Stimulated activated CD4-positive, alpha-beta T cell treated with anti-CD3 and anti-CD28 coated beads, Interleukin-2, amount 100 ng/mL, for 24 hours (primary cell): ENCODE measurements at regions not wholly inside any gene's neighbourhood (a gene's known extent, or its start where the extent isn't known, plus 50 kb on each side); places are given as distances from the start of the nearest gene placed in this dataset.
"Not testable (repeated sequence)": the region's sequence is repeated elsewhere in the genome, so short reads cannot be mapped to it uniquely, and the experiment has no call there.

ENCODE experiments used
- DNase-seq, 2 donors: peaks; one replicate each; pipeline ENCODE4 v3.0.0-alpha.2; 2020

DNA sequence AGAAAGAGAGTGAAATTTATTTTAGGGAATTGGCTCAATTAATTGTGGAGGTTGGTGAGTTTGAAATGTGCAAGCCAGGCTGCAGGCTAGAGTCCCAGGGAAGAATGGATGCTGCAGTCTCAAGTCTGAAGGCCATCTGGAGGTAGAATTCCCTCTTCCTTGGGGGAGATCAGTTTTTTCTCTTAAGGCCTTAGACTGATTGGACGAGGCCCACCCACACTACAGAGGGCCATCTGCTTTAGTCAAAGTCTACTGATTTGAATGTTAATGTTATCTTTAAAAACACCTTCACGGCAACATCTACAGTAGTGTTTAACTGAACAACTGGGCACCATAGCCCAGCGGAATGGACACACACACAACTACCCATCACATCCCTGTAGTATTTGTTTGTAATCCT, 245.9 kb upstream of the IRF2BP2 start:
- DNase-seq: no peak

DNA sequence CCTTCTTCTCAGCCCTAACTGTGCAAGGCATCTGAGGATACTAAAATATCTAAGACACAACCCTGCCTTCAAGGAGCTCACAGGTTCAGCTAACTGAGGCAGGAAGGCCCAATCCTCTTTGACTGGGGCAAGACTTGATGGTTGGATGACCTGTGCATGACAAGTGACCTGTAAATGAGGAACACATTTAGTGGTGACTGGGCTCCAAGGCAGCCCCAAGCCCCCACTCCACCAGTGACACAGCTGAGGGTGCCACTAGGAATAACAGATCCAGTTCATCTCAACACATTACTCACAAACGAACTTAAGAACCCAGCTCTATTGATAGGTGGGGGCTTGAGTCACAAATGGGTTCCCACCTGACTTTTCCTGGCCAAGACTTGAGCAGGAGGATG, 244.7 kb upstream of the IRF2BP2 start:
- no peak for DNase-seq

DNA sequence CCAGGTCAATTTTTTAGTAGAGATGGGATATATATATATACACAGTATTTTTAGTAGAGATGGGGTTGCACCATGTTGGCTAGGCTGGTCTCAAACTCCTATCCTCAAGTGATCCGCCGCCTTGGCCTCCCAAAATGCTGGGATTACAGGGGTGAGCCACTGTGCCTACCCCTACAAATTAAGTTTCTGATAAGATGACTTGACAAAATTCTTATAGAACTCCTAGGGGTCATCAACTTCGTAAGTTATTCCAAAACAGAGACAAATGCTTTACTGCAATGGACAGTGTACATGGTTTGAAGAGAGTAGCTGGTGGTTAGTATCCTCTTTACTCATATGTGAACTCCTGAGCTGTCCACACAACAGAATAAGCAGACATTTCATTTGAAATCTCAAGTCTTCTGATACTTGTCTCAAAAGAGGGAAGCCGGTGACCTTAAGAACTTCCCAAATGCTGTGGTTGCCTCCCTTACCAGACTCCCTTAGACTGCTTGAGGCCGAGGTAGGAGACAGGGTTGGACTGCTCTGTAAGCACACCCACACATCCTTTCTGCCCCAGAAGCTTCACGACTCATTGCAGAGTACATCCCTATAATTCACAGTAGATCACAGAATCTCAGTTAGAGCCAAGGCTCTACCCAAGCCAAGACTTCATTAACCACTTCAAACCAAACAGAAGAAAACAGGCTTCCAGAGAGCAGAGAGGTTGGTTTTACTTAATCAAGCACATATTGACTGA, 244.1 kb upstream of the IRF2BP2 start:
- DNase-seq: no peak

DNA sequence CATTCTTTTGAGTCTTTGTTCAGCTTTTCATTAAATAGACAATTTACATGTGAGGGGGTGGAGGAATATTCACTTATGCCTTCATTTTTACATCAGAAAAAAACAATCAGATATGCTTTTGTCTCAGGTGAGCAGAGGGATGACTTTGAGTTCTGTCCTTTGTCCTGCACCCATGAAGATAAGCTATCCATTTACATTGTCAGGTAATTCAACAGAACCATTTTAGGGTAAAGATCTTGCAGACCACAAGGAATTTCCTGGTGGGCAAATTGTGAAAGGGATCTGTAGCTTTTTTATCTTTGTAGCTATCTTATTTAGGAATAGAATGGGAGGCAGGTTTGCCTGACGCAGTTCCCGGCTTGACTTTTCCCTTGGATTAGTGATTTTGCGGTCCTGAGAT, 242.7 kb upstream of the IRF2BP2 start:
- DNase-seq: no peak

DNA sequence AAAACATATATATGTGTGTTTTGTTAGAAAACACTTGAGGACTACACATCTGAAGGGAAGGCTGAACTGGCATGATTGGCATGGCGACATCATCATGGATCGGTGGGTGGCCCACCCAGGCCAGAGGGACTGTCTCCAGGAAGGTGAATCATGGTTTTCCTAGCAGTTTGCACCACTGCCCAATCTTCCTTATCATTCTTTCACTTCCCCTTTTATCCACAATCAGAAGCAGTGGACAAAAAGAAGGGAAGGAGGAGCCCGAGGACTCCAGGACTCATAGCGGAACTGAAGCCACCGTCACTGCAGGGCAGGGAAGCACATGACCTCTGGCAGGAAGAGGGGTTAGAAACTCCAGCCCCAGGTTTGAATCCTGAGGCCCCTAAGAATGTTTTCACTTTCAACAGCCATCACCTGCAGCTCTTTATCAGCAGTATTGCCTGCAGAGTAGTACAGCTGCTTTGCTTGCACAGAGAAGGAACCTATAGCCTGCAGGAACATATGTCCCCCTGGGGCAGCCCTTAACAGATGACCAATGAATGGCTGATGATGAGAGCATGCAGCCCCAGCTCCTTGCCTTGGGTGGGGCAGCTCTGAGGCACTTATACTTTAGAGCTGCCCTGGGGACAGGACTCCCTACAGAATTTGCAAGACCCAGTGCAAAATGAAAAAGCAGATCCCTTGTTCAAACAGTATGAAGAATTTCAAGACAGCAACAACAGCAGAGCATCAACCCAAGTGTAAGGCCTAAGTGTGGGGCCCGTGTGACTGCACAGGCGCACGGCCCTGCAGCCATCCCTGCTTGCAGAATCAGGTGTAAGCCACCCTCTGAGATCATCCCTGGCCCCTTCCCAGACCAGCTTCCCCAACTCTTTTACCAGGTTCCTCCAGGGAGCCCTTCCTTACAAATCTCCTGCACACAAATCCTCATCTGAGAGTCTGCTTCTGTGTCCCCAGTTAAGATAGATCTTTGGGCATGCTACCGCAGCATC, 241.8 kb upstream of the IRF2BP2 start:
- no peak for DNase-seq

DNA sequence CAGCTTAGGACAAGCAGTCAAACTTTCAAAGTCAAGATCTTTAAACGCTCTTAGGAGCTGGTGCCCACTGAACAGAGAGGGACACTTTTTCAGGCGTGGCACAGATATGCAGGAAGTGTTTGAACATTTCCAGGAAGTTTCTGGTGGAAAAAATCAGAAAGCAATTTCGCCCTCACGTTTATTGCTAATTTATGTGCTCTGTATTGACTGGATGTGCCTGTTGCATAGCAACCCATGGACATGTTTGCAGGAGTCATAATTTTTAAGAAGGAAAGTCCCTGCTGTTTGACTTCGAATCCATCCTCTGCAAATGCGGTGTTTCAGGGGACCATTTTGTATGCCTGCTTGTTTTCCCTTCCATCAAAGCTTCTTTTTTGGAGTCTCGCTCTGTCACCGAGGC, 239.9 kb upstream of the IRF2BP2 start:
- DNase-seq: no peak

DNA sequence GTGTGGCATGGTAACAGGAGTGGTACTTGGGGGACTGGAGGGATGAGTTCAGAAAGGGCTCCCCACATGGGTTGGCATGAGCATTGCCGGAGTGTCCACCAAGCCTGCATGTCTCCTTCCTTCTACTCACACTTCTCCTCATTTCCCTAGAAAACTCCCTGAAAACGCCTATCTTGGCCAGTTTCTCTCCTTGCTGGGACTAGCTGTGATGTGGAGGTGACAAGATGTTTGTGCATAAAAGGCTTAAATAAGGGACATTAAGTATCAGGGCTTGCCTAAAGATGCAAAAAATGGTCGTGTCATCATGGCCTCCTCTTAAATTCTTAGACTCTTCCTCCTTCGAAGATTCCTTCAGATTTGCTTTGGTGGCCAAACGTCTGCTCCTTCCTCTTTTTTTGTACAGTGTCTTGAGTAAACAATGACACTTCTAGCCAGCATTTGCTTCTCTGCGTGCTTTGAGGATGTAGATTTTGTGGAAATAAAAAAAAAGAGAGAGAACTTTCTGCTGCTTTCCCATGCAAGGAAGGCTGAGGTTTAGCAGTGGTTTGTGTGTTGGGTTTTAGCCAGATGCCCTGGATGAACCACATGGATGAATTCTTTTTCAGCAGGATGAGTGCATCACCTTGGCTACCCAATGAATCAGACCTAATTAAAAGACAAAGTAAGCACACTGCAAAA, 239.1 kb upstream of the IRF2BP2 start:
- no peak for DNase-seq

DNA sequence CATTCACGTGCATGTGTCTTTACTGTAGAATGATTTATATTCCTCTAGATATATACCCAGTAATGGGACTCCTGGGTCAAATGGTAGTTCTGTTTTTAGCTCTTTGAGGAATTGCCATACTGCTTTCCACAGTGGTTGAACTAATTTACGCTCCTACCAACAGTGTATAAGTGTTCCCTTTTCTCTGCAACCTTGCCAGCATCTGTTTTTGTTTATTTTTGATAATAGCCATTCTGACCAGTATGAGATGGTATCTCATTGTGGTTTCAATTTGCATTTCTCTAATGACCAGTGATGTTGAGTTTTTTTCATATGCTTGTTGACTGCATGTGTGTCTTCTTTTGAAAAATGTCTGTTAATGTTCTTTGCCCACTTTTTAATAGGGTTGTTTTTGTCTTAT, 236.8 kb upstream of the IRF2BP2 start:
- DNase-seq: not testable (repeated sequence)

DNA sequence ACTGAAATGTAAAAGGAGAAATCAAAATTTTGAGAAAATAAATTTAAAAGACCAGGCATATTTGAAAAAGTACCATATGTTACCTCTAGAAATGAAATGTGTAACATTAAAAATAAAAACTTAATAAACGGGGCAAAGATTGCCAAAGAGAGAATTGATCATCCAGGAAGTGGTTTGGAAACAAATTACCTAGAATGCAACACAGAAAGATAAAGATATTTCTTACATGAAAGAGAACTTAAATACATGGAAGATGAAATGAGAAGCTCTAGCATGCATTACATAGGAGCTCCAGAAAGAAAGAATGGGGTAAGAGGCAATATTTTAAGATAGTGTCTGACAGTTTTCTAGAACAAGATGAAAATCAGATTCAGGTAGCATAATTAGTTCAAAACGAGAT, 235.9 kb upstream of the IRF2BP2 start:
- no peak for DNase-seq

DNA sequence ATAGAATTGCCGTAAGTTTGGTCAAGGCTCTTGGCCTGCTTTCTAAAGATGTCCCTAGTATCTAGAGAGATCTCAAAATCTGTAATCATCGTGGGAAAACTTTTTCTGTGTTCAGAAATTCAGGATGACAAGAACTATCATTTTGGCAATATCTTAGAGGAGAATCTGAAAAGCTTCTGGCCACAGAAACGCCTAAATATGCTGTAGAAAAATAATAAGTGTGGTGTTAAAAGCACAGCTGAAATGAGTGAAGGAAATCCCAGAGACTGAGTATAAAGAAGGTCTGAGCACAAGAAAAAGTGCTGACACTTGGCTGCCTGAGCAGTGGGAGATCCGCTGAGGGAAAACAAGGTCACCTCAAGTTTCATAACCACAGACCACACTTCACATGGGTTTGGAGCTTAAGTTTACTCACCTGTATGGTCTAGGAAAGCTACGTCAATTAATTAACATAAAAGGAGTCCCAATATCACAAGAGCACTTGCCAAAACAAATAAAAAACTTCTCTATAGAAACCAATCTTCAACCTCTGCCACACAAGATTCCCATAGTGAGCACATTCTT, 235.2 kb upstream of the IRF2BP2 start:
- DNase-seq: peak; percentile 34 to 42

DNA sequence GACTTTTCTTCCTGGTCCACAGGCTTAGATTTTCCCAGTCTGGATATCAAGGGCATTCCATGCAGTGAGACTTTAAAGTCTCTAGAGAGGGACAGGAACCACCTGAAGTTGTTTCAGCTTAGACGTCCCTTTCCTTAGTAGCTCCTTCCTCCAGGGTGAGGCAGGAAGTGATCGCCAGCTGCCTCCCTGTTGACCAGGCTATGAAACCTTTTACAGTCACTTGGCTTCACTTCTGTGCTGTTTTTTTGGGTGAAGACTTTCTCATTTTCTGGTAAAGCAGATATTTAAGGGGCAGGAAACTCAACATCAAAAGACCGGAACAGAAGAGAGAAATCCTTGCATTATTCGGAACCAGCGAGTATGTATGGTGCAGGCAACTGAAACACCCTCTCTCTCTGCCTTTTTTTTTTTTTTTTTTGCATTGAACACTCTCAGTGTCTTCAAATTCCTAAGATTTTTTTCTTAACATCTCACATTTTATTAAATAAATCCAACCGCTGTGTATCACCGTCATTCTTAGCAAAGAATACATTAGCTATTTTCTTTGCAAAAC, 234.6 kb upstream of the IRF2BP2 start:
- no peak for DNase-seq

DNA sequence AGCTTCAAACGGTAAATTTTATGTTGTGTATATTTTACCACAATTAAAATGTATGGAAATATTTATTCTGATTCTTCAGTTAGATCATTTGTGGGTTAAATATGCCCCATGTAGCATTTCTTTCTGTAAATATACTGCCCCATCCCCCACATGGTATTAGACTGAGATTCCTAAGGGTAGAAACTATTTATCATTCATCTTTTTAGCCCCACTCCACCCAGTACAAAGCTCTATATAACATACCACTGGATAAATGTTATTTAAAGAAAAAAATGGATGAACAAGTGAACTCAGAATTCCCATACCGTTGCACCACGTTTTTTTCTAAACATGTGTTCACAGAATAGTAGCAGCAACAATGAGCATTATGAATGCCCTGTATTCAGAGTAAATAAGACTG, 234.0 kb upstream of the IRF2BP2 start:
- no peak for DNase-seq

DNA sequence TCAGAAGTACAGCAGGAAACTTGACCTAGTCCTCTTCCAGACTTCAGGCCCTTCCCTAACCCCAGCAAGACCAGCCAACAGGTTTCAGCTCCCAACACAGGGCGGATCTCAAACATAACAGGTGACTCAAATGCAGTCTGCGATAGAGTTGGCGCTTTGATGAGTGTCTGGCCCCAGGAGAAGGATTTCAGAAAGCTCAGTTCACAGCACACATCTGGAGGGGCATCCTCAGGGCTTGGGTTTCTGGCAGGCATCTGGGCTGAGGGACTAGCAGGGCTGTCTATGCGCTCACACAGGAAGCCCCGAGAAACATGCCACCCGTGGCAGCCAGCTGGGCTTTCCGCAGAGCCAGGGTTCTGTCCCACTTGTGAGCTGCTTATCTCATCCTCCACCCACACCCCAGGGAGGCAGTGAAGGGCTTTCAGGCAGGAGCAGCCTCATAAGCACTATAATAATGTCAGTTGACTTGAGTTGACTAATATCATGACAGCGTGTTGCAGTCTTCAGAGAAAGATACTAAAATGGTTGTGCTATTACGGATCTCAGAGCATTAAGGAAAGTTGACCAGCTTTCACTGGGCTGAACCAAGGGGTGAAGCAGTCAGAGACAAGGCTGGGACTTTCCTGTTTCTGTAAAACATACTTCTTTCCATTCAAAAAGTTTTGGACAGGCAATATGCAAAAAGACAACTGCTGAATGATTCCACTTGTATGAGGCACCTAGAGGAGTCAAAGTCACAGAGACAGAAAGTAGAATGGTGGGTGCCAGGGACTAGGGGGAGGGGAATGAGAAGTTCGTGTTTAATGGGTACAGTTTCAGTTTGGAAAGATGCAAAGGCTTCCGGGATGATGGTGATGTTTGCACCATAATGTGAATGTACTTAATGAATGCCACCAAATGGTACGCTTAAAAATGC, 233.0 kb upstream of the IRF2BP2 start:
- DNase-seq: peak; percentile 81 to 84

DNA sequence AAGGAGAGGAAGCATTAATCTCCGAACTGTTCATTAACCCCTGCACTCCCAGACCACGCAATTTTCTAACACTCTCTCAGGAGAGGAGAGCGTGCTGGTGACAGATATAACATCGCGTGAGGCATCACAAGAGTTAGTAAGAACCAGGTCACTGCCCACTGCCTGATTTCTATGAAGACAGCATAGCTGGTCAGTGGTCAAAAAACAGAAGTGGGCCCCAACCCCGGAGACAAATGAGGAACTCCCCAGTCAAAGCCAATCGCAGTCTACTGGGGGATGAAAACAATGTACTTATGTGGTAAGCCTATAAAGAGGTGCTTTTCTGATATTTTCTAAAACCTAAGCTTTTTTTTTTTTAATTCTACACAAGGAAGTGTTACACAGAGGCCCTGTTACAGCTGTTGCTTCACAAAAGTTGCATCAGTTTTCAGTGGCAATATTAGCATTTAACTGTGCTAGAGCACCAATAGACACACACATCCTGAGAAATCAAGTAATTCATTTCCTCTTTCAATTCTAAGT, 231.8 kb upstream of the IRF2BP2 start:
- no peak for DNase-seq

DNA sequence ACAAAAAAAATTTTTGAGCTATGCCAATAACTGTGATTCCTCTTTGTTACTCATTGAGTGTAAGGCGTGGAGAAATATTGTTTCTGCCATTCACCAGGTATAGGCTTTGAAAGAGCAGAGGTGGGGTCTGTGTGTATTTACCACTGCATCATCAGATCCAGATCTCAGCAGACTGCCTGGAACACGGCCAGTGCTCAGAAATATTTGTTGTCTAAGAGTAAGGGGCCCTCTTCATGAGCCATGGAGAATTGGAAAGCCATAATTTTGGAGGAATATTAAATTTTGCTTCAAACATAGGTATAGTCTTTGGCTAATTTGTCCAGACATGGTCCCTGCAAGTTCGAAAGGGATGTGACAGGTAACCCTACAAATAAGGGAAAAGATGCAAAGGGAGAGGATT, 231.3 kb upstream of the IRF2BP2 start:
- DNase-seq: no peak

DNA sequence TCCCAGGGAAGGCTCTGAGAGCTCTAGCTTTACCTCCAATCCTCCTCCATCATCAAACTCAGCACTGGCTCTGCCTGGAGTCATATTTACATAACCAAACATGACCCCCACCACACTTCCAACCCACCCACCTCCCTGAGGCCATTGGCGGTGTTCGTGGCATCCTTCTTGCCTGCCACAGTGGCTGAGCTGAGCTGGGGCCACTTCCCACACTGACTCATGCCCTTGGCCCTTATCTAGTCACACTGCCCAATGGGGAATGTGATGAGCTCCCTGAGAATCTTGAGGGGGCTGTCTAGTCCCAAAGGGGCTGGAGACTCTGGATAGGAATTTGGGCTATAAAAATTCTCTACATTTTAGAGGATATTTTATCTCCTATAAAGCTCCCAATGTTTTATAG, 230.9 kb upstream of the IRF2BP2 start:
- DNase-seq: no peak

DNA sequence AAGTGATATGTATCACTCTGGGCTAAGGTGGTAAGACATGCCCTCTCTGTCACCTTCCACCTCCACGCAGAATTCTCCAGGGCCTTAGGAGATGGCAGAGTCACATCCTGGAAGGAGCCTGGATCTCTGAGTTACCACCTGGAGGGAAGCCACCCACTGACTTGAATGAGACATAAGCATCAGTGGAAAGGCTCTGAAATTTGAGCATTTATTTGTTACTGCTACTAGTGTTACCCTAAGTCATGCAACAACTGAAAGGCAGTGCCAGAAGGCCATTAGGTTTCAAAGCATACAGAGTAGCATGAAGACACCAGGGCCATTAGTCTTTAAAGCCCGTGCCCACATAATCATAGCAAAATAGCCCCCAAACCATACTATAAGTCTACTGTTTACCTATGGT, 230.3 kb upstream of the IRF2BP2 start:
- DNase-seq: no peak

DNA sequence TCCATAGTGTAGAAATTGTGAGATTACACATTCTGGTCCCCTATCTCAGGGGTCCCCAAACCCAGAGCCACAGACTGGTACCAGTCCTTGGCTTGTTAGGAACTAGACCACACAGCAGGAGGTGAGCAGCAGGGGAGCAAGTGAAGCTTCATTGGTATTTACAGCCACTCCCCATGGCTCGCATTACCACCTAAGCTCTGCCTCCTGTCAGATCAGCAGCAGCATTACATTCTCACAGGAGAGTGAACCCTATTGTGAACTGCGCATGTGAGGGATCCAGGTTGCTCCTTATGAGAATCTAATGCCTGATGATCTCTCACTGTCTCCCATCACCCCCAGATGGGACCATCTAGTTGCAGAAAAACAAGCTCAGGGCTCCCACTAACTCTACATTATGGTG, 229.7 kb upstream of the IRF2BP2 start:
- no peak for DNase-seq

DNA sequence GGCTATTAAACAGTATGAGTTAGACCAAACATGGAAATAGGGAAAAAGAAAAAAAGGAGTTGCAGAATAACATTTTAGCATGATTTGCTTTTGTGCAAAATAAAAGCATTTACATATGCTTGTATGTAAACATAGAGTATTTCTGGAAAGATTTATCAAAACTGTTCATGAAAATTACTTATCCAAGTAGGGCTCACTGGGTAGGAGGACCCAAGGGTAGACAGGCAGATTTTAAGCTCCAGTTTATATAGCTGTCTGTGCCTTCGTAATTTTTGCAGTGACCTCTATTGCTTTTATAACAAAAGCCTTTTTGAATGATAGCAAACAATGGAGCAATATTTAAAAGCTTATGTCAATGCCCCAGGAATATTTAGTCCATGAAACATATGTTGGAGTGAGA, 228.8 kb upstream of the IRF2BP2 start:
- DNase-seq: no peak

DNA sequence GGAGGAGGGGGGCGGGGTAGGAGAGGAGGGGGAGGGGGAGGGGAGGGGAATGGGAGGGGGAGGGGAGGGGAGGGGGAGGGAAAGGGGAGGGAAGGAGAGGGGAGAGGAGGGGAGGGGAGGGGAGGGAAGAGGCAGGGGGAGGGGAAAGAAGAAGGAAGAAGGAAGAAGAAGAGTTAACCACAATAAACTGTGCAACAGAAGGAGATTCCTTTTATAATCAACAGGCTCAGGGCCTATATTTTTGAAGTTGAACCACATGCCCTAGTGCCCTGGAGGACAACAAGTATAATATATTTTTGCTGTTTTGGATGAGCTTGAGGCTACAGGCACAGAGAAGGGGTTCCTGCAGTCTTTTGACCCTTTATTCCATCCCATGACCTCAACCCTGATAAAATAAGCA, 228.2 kb upstream of the IRF2BP2 start:
- no peak for DNase-seq

DNA sequence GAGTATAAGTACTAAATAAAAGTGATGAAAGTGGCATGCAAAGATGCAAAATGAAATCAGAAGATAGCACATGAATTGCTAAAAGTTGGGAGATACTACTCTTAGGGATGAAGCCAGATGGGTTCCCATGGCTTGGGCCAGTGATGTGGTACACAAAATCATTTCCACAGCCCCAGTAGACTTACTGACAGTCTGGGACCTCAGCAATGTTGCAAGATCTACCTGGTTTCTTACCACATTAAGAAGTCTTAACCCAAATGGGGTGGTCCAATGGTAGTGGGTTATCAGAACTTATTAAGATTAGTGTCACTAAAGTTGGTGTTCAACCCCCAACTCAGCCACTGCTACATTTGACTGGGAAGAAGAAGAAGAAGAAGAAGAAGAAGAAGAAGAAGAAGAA, 227.7 kb upstream of the IRF2BP2 start:
- DNase-seq: no peak
